ENCODE measurements at regions not wholly inside any gene's neighbourhood (a gene's known extent, or its start where the extent isn't known, plus 50 kb on each side); places are given as distances from the start of the nearest gene placed in this dataset.

GRCh38 chr13:75079226-75079625 is 402.7 kb downstream of the TBC1D4 start:
- TF ChIP-seq POLR2A (IDR thresholded peaks at IDR 0.05; ENCODE audit: low read length) (no peak), GATA1 (IDR thresholded peaks at IDR 0.05; ENCODE audit: low read depth, low read length) (no peak)

Data from erythroblast (primary cell).